Adrenal gland (tissue), 5 donors: ENCODE measurements at regions not wholly inside any gene's neighbourhood (a gene's known extent, or its start where the extent isn't known, plus 50 kb on each side); places are given as distances from the start of the nearest gene placed in this dataset.

Experiments
- POLR2A ChIP-seq, 2 donors: fragments of 450-650 bp; IDR thresholded peaks; one replicate each; pipeline ENCODE4 v1.6.1; 2017; ENCODE audit warnings: antibody characterized with exemption in 2 of 2, mild to moderate bottlenecking in 2 of 2, moderate library complexity in 1 of 2
- TF ChIP-seq, protein P1 (sequence below), 6 experiments: fragments of 450-650 bp in 4 of 6; fragments of 200-600 bp in 2 of 6; sonication (generic) in 1 of 6; IDR thresholded peaks; 1 replicate in 5 of 6; 2 replicates in 1 of 6; pipeline versions ENCODE4 v1.5.1 to v1.8.0; 2016 to 2021; ENCODE audit warnings: antibody characterized with exemption in 6 of 6, mild to moderate bottlenecking in 2 of 6, moderate library complexity in 1 of 6
- donor health status: DM: no; HTN: no; CAD: no.

DNA sequence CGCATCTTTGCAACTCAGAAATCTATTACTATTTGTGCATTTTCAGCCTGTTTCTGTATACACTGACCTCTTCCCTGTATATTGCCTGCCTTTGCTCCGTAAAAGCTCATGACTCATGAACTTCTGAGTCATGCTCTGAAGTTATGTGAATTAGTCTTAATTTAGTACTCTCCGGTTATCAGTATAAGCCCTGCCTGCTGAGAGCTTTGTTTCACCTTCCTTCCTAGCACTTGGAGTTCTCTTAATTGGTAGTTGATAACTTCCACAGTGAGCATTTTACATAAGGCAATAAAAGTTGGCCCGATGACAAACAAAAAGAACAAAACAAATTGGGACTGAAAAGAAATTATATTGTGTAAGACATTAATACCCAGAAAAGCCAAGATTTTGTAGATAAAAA lies 231.4 kb downstream of the GJA1 start:
- TF ChIP-seq, protein P1, sequence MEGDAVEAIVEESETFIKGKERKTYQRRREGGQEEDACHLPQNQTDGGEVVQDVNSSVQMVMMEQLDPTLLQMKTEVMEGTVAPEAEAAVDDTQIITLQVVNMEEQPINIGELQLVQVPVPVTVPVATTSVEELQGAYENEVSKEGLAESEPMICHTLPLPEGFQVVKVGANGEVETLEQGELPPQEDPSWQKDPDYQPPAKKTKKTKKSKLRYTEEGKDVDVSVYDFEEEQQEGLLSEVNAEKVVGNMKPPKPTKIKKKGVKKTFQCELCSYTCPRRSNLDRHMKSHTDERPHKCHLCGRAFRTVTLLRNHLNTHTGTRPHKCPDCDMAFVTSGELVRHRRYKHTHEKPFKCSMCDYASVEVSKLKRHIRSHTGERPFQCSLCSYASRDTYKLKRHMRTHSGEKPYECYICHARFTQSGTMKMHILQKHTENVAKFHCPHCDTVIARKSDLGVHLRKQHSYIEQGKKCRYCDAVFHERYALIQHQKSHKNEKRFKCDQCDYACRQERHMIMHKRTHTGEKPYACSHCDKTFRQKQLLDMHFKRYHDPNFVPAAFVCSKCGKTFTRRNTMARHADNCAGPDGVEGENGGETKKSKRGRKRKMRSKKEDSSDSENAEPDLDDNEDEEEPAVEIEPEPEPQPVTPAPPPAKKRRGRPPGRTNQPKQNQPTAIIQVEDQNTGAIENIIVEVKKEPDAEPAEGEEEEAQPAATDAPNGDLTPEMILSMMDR (IDR thresholded peaks at IDR 0.05): no peak
- no peak for TF ChIP-seq POLR2A (IDR thresholded peaks at IDR 0.05)
